Transverse colon (tissue), 4 donors: ENCODE measurements at regions not wholly inside any gene's neighbourhood (a gene's known extent, or its start where the extent isn't known, plus 50 kb on each side); places are given as distances from the start of the nearest gene placed in this dataset.

ENCODE experiments used
- DNase-seq: peaks from one replicate; pipeline ENCODE4 v3.0.0-alpha.2; 2019
- H3K27ac ChIP-seq, 4 donors: fragments of 200-600 bp; sonication (generic); 2 replicates each; pipeline ENCODE4 v1.5.1; 2016 to 2018; ENCODE audit warnings: inconsistent platforms in 4 of 4
- H3K27me3 ChIP-seq: fragments of 200-600 bp; sonication (generic); 2 replicates; pipeline ENCODE4 v1.5.1; 2017; ENCODE audit warnings: inconsistent platforms
- H3K36me3 ChIP-seq, 4 donors: fragments of 200-600 bp; sonication (generic); 2 replicates each; pipeline ENCODE4 v1.5.1; 2017 to 2019; ENCODE audit warnings: inconsistent platforms in 4 of 4
- H3K4me1 ChIP-seq, 4 donors: fragments of 200-600 bp; sonication (generic); 2 replicates each; pipeline ENCODE4 v1.5.1; 2017 to 2020; ENCODE audit warnings: inconsistent platforms in 4 of 4
- H3K4me3 ChIP-seq, 4 donors: fragments of 200-600 bp; sonication (generic); 1 replicate in 1 of 4; 2 replicates in 3 of 4; pipeline versions ENCODE4 v1.5.1 to v1.6.1; 2017 to 2019; ENCODE audit warnings: inconsistent platforms in 4 of 4
- H3K9me3 ChIP-seq, 2 donors: fragments of 200-600 bp; sonication (generic); 2 replicates each; pipeline ENCODE4 v1.5.1; 2017 to 2019; ENCODE audit warnings: inconsistent platforms in 2 of 2
- CTCF ChIP-seq, 5 experiments: fragments of 200-600 bp in 3 of 5; fragments of 450-650 bp in 2 of 5; sonication (generic) in 3 of 5; IDR thresholded peaks; 1 replicate in 2 of 5; 2 replicates in 3 of 5; pipeline ENCODE4 v1.5.1; 2016 to 2017; ENCODE audit warnings: antibody characterized with exemption in 5 of 5, inconsistent platforms in 3 of 5, mild to moderate bottlenecking in 2 of 5, moderate library complexity in 1 of 5
- EP300 ChIP-seq: sonication (generic); formaldehyde crosslinking; IDR thresholded peaks from one replicate; pipeline ENCODE4 v1.6.1; 2017; ENCODE audit warnings: antibody characterized with exemption, low read depth
- POLR2A ChIP-seq: fragments of 450-650 bp; IDR thresholded peaks from one replicate; pipeline ENCODE4 v1.6.1; 2016; ENCODE audit warnings: antibody characterized with exemption, mild to moderate bottlenecking, moderate library complexity
- POLR2AphosphoS5 ChIP-seq, 3 donors: sonication (generic); formaldehyde crosslinking; IDR thresholded peaks; one replicate each; pipeline ENCODE4 v1.6.1; 2016; ENCODE audit warnings: antibody characterized with exemption in 3 of 3
- WGBS, 2 donors: methylation state at CpG; one replicate each; pipeline ENCODE4 v1.1.5; 2018; ENCODE audit warnings: low coverage in 1 of 2; 5-methylcytosine and 5-hydroxymethylcytosine counted together
- in situ Hi-C, 4 donors: fragments of 200-750 bp; cut with MboI; loops; one replicate each; pipeline versions ENCODE4 v1.15.0 to v1.15.1; 2017; ENCODE audit warnings: low sequenced_read_pairs in 3 of 4, low pct_ligation_motif_present in 1 of 4, low pct_unique_long_range_greater_than_20kb in 1 of 4
- intact Hi-C: fragments of 100-400 bp; cut with DNase I; formaldehyde crosslinking; loops from one replicate; pipeline ENCODE4 v1.15.1; 2023; ENCODE audit warnings: low total_unique reads

DNA sequence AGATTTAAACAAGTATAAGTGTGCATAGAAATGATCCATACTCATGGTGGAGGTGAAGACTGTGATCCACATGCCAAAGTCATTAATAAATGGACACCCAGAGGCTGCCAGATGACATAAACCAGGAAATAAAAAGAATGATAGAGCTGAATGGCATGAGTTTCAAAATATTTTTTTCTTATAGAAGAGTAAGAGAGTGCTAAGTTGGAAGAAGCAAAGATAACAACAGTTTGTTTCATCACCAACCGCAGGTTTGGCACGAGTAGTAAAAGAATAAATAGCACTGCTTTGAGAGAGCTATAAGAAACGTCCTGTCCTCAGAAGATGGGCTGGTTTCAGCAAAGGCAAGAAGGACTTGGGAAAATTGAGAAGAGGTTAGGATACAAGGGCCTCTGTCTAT, 246.9 kb downstream of the UBE3D start:
- intact Hi-C loops: no loop called here

GRCh38 chr6:82823361-82823760, 242.3 kb downstream of the UBE3D start:
- TF ChIP-seq EP300: no peak
- no peak for TF ChIP-seq POLR2AphosphoS5 (IDR thresholded peaks at IDR 0.05)
- TF ChIP-seq POLR2A: no peak
- no peak for TF ChIP-seq CTCF (IDR thresholded peaks at IDR 0.05)
- in situ Hi-C loops (no loop called here), intact Hi-C loops (no loop called here)
- no peak overlapping the region for H3K27ac ChIP-seq
- no peaks in the 10 kb centered on the region for H3K27me3 ChIP-seq
- H3K36me3 ChIP-seq: no peaks in the 10 kb centered on the region
- no peaks in the 10 kb centered on the region for H3K9me3 ChIP-seq
- DNase-seq: no peak
- H3K4me1 ChIP-seq: no peaks in the 10 kb centered on the region
- no peak overlapping the region for H3K4me3 ChIP-seq

More for the DNA sequence above, 246.9 kb downstream of the UBE3D start:
- Histone ChIP-seq H3K36me3 (no peaks in the 10 kb centered on the region), H3K9me3 (no peaks in the 10 kb centered on the region), H3K27ac (no peak overlapping the region), H3K27me3 (no peaks in the 10 kb centered on the region), H3K4me1 (no peaks in the 10 kb centered on the region), H3K4me3 (no peak overlapping the region)
- no peak for DNase-seq
- TF ChIP-seq POLR2AphosphoS5 (IDR thresholded peaks at IDR 0.05): no peak
- no peak for TF ChIP-seq CTCF (IDR thresholded peaks at IDR 0.05)
- no peak for TF ChIP-seq POLR2A
- TF ChIP-seq EP300: no peak
- in situ Hi-C loops: no loop called here
- WGBS, 2 donors: 63 to 64% methylated on average over 3 of the region's 3 CpGs

- in situ Hi-C loops (no loop called here), intact Hi-C loops (no loop called here)
- Histone ChIP-seq H3K27me3 (no peaks in the 10 kb centered on the region), H3K27ac (no peak overlapping the region), H3K4me3 (no peak overlapping the region), H3K9me3 (no peaks in the 10 kb centered on the region), H3K36me3 (no peaks in the 10 kb centered on the region), H3K4me1 (no peaks in the 10 kb centered on the region)
- TF ChIP-seq CTCF (IDR thresholded peaks at IDR 0.05) (no peak), POLR2AphosphoS5 (IDR thresholded peaks at IDR 0.05) (no peak), EP300 (no peak), POLR2A (no peak)
- 87 to 100% methylated on average over 3 of the region's 3 CpGs for WGBS, 2 donors
- no peak for DNase-seq
Measured at GRCh38 chr6:82832811-82833210, 232.8 kb downstream of the UBE3D start.

GRCh38 chr6:82833481-82833880, 232.2 kb downstream of the UBE3D start:
- Histone ChIP-seq H3K9me3 (no peaks in the 10 kb centered on the region), H3K4me1 (no peaks in the 10 kb centered on the region), H3K27me3 (no peaks in the 10 kb centered on the region), H3K36me3 (no peaks in the 10 kb centered on the region), H3K4me3 (no peak overlapping the region), H3K27ac (no peak overlapping the region)
- TF ChIP-seq POLR2AphosphoS5 (IDR thresholded peaks at IDR 0.05) (no peak), POLR2A (no peak), CTCF (IDR thresholded peaks at IDR 0.05) (no peak)
- 64 to 77% methylated on average over 2 of the region's 2 CpGs for WGBS, 2 donors
- in situ Hi-C loops (no loop called here), intact Hi-C loops (no loop called here)
- no peak for DNase-seq
